HL-60 (cell line): ENCODE measurements at regions not wholly inside any gene's neighbourhood (a gene's known extent, or its start where the extent isn't known, plus 50 kb on each side); places are given as distances from the start of the nearest gene placed in this dataset.

Experiments used
- DNase-seq, 2 experiments: peaks; one replicate each; pipeline ENCODE4 v3.0.0-alpha.2; 2010 to 2020; ENCODE audit warnings: low read depth in 1 of 2, low spot score in 1 of 2
- H3K27ac ChIP-seq: fragments of 250-450 bp; sonication (Bioruptor Pico); replicated peaks from 2 replicates; pipeline ENCODE4 v1.5.1; 2020; ENCODE audit warnings: mild to moderate bottlenecking, moderate library complexity
- H3K27me3 ChIP-seq: fragments of 250-450 bp; sonication (Bioruptor Pico); 2 replicates; pipeline ENCODE4 v1.5.1; 2021; ENCODE audit warnings: mild to moderate bottlenecking, moderate library complexity; ENCODE audit not compliant: insufficient read depth, poor library complexity, severe bottlenecking
- H3K4me3 ChIP-seq: replicated peaks from 2 replicates; pipeline ENCODE4 v1.5.1; 2011; ENCODE audit warnings: mild to moderate bottlenecking, control low read depth, low read length; ENCODE audit not compliant: insufficient read depth
- GABPA ChIP-seq: IDR thresholded peaks from 2 replicates; pipeline ENCODE4 v1.6.1; 2012; ENCODE audit warnings: low read depth
- POLR2AphosphoS5 ChIP-seq: IDR thresholded peaks from 2 replicates; pipeline ENCODE4 v1.6.1; 2012; ENCODE audit warnings: low read depth
- SPI1 ChIP-seq: IDR thresholded peaks from 2 replicates; pipeline ENCODE4 v1.6.1; 2012; ENCODE audit warnings: low read depth, mild to moderate bottlenecking, borderline replicate concordance
- TF ChIP-seq, protein P1 (sequence below): IDR thresholded peaks from 2 replicates; pipeline ENCODE4 v1.6.1; 2012; ENCODE audit warnings: low read depth; ENCODE audit not compliant: insufficient replicate concordance
- TF ChIP-seq, protein P2 (sequence below): IDR thresholded peaks from one replicate; pipeline ENCODE4 v1.5.1; 2011; ENCODE audit warnings: low read length, control low read depth, inconsistent platforms; ENCODE audit not compliant: insufficient read depth

DNA sequence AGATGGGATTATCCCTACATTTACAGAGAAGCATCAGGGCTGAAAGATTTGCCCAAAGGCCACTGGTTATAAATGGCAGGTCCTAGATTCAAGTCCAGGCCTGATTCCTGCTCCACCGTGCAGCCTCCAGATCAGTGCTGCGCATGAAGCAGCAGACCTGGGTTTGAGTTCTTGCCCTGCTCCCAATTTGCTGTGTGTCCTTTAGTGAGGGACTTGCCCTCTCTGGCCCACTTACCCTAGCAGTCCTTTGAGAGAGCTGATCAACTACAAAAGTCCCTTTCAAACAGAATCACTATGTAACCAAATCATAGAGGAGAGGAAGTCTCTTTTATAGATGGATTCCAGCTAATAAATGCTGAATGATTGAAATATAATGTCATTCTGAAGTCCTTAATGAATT is 200.4 kb downstream of the RAB11FIP4 start:
- TF ChIP-seq SPI1: no peak
- TF ChIP-seq POLR2AphosphoS5: no peak
- TF ChIP-seq, protein P1, sequence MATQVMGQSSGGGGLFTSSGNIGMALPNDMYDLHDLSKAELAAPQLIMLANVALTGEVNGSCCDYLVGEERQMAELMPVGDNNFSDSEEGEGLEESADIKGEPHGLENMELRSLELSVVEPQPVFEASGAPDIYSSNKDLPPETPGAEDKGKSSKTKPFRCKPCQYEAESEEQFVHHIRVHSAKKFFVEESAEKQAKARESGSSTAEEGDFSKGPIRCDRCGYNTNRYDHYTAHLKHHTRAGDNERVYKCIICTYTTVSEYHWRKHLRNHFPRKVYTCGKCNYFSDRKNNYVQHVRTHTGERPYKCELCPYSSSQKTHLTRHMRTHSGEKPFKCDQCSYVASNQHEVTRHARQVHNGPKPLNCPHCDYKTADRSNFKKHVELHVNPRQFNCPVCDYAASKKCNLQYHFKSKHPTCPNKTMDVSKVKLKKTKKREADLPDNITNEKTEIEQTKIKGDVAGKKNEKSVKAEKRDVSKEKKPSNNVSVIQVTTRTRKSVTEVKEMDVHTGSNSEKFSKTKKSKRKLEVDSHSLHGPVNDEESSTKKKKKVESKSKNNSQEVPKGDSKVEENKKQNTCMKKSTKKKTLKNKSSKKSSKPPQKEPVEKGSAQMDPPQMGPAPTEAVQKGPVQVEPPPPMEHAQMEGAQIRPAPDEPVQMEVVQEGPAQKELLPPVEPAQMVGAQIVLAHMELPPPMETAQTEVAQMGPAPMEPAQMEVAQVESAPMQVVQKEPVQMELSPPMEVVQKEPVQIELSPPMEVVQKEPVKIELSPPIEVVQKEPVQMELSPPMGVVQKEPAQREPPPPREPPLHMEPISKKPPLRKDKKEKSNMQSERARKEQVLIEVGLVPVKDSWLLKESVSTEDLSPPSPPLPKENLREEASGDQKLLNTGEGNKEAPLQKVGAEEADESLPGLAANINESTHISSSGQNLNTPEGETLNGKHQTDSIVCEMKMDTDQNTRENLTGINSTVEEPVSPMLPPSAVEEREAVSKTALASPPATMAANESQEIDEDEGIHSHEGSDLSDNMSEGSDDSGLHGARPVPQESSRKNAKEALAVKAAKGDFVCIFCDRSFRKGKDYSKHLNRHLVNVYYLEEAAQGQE: no peak
- TF ChIP-seq GABPA: no peak
- TF ChIP-seq, protein P2, sequence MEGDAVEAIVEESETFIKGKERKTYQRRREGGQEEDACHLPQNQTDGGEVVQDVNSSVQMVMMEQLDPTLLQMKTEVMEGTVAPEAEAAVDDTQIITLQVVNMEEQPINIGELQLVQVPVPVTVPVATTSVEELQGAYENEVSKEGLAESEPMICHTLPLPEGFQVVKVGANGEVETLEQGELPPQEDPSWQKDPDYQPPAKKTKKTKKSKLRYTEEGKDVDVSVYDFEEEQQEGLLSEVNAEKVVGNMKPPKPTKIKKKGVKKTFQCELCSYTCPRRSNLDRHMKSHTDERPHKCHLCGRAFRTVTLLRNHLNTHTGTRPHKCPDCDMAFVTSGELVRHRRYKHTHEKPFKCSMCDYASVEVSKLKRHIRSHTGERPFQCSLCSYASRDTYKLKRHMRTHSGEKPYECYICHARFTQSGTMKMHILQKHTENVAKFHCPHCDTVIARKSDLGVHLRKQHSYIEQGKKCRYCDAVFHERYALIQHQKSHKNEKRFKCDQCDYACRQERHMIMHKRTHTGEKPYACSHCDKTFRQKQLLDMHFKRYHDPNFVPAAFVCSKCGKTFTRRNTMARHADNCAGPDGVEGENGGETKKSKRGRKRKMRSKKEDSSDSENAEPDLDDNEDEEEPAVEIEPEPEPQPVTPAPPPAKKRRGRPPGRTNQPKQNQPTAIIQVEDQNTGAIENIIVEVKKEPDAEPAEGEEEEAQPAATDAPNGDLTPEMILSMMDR: no peak
- H3K27me3 ChIP-seq: no peaks in the 10 kb centered on the region
- H3K4me3 ChIP-seq: no peak overlapping the region
- no peak overlapping the region for H3K27ac ChIP-seq
- no peak for DNase-seq

DNA sequence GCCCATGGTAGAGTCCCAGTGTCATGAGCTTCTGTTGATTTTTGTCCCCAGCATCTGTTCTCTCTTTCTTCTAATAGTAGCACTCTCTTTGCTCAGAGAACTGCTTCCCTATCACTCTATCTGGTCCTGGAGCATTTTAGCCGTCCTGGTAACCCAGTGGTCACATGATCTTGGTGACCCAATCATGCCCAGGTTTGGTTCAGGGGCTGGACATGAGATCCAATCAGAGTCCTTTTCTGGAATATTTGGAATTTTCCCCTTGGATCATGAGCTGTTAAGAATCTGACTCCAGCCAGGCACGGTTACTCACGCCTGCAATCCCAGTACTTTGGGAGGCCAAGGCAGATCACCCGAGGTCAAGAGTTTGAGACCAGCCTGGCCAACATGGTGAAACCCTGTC is 197.0 kb downstream of the RAB11FIP4 start:
- DNase-seq: no peak
- Histone ChIP-seq H3K27me3 (no peaks in the 10 kb centered on the region), H3K27ac (no peak overlapping the region), H3K4me3 (no peak overlapping the region)
- TF ChIP-seq, protein P1: no peak

DNA sequence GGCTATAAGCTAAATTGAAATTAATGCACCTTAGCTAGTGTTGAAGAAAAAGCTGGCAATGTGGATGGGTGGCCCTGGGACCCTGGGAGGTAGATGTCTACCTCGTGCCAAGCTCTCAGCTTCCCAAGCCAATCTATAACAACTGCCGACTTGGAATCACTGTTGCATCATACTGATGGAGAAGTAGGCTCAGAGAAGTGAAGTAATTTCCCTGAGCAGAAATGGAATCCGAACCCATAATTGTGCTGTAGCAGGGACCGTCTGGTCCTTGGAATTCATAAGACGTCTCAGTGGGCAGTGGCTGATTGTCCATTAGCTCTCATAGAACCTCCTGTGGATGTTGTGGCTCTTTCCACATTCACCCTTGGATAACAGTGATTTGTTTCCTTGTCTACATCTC is 196.6 kb downstream of the RAB11FIP4 start:
- no peak for DNase-seq
- no peak overlapping the region for H3K27ac ChIP-seq
- no peaks in the 10 kb centered on the region for H3K27me3 ChIP-seq
- no peak overlapping the region for H3K4me3 ChIP-seq
- no peak for TF ChIP-seq POLR2AphosphoS5
- TF ChIP-seq GABPA: no peak
- TF ChIP-seq, protein P2: no peak
- TF ChIP-seq SPI1: no peak
- TF ChIP-seq, protein P1: no peak
